ENCODE measurements at regions not wholly inside any gene's neighbourhood (a gene's known extent, or its start where the extent isn't known, plus 50 kb on each side); places are given as distances from the start of the nearest gene placed in this dataset.

DNA sequence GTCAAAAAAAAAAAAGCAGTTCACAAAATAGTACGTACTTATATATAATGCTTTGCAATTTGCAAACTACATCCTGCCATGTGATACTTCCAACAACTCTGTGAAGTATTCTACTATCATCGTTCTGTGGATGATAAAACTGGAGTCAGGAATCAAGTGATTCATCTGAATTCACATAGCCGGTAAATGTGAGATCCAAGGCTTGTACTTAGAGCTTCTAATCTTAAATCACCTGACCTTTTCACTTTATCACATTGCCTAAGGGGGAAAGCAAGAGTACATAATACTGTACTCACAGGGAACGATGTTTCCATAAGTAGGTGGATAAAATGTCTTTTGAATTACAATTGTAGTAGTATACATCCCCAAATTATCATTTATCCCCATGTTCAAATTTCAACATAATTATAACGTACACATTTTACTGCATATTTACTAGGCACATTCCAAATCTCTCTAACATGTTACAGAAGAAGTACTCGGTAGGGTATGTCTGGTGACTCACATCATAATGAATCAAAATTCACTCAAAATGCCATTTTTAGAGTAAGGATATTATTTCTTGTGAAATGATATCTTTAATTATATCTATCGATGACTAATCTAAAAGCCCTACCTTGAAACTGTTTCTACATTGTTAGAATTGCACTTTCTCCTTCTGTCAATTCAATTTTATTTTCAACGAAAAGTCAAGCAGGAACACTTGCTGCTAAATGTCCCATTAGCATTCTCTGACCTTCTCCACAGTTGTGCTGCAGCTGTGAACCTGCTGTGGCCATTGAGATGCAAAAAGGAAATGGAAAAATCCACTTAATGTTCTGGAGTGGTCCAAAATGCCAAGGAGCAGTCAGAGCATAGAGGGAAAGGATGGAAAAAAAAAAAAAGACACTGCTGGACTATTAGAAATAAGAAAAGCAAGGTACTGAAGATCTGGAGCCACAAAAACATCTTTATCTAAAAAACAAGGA lies 78.9 kb downstream of the OR2K2 start:
- no peaks in the 10 kb centered on the region for H3K9me1 ChIP-seq (replicated peaks; ENCODE audit: control insufficient read depth, extremely low read depth, insufficient read depth, low read length)
- no peaks in the 10 kb centered on the region for H3K27me3 ChIP-seq (ENCODE audit: control insufficient read depth in 2 of 2, insufficient read depth in 2 of 2, low read length in 2 of 2)
- H3K4me3 ChIP-seq (replicated peaks in 1 of 3; ENCODE audit: insufficient read depth in 1 of 3, low read depth in 1 of 3, low read length in 3 of 3), result no peak overlapping the region
- H3K79me2 ChIP-seq (ENCODE audit: control insufficient read depth, insufficient read depth, low read length), result no peaks in the 10 kb centered on the region
- H4K20me1 ChIP-seq (replicated peaks; ENCODE audit: control insufficient read depth, extremely low read depth, insufficient read depth, low read length), result no peaks in the 10 kb centered on the region
- TF ChIP-seq MAX (IDR thresholded peaks at IDR 0.05; ENCODE audit: insufficient read depth, insufficient read length) (no peak), GATA2 (IDR thresholded peaks at IDR 0.05; ENCODE audit: insufficient read depth, insufficient read length, low read depth, low read length) (no peak), POLR2AphosphoS5 (IDR thresholded peaks at IDR 0.05; ENCODE audit: insufficient read depth, low read depth, low read length) (no peak), POLR2A (IDR thresholded peaks at IDR 0.05; ENCODE audit: low read depth, low read length) (no peak), JUN (IDR thresholded peaks at IDR 0.05; ENCODE audit: borderline replicate concordance, insufficient read depth, insufficient read length, low read depth) (no peak), FOS (IDR thresholded peaks at IDR 0.05; ENCODE audit: borderline replicate concordance, insufficient read depth, low read length) (no peak), MYC (IDR thresholded peaks at IDR 0.05; ENCODE audit: low read depth, low read length) (no peak), EZH2 (IDR thresholded peaks at IDR 0.05; ENCODE audit: borderline replicate concordance, low read depth, low read length, severe bottlenecking) (no peak)
- TF ChIP-seq, protein P1, sequence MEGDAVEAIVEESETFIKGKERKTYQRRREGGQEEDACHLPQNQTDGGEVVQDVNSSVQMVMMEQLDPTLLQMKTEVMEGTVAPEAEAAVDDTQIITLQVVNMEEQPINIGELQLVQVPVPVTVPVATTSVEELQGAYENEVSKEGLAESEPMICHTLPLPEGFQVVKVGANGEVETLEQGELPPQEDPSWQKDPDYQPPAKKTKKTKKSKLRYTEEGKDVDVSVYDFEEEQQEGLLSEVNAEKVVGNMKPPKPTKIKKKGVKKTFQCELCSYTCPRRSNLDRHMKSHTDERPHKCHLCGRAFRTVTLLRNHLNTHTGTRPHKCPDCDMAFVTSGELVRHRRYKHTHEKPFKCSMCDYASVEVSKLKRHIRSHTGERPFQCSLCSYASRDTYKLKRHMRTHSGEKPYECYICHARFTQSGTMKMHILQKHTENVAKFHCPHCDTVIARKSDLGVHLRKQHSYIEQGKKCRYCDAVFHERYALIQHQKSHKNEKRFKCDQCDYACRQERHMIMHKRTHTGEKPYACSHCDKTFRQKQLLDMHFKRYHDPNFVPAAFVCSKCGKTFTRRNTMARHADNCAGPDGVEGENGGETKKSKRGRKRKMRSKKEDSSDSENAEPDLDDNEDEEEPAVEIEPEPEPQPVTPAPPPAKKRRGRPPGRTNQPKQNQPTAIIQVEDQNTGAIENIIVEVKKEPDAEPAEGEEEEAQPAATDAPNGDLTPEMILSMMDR (IDR thresholded peaks at IDR 0.05; ENCODE audit: extremely low read depth in 1 of 2, insufficient read depth in 1 of 2, low read depth in 1 of 2, low read length in 2 of 2), result no peak
- DNase-seq (ENCODE audit: low read depth, low spot score) (no peak), FAIRE-seq (no peak)
- BruUV-seq (replicated peaks), result no TSS peak
- no peak overlapping the region for H3K9ac ChIP-seq (replicated peaks; ENCODE audit: extremely low read depth, insufficient read depth, low read length)
- CTCF ChIA-PET, result interaction anchor here (0.6 kb wide), 1 partner anchor 31 kb away, joined by 3 read pairs; no protein-coding TSS in a partner anchor
- POLR2A ChIA-PET, result no interaction called here
- H3K9me3 ChIP-seq (replicated peaks; ENCODE audit: control insufficient read depth, insufficient read depth, low read length), result no peaks in the 10 kb centered on the region
- H3K36me3 ChIP-seq (ENCODE audit: control insufficient read depth in 2 of 2, extremely low read depth in 1 of 2, insufficient read depth in 2 of 2, low read length in 2 of 2), result no peaks in the 10 kb centered on the region
- no peak overlapping the region for H3K4me2 ChIP-seq (ENCODE audit: insufficient read depth, low read length)
- H3K27ac ChIP-seq (ENCODE audit: insufficient read depth, low read depth, low read length), result no peak overlapping the region
- dilution Hi-C loops (cut with MboI; ENCODE audit: extremely low pct_ligation_motif_present, low sequenced_read_pairs) (no loop called here), intact Hi-C loops (cut with micrococcal nuclease) (no loop called here)
- H3K4me1 ChIP-seq (ENCODE audit: control insufficient read depth, extremely low read depth, insufficient read depth, low read length), result no peaks in the 10 kb centered on the region
- no peak overlapping the region for H2AFZ ChIP-seq (ENCODE audit: low read depth, low read length)

Data from endothelial cell of umbilical vein (primary cell).